Stomach (tissue), 4 donors: ENCODE measurements at regions not wholly inside any gene's neighbourhood (a gene's known extent, or its start where the extent isn't known, plus 50 kb on each side); places are given as distances from the start of the nearest gene placed in this dataset.

Source experiments
- POLR2A ChIP-seq, 4 donors: fragments of 450-650 bp; IDR thresholded peaks; one replicate each; pipeline ENCODE4 v1.6.1; 2016; ENCODE audit warnings: antibody characterized with exemption in 4 of 4, control low read depth in 2 of 4, mild to moderate bottlenecking in 1 of 4, moderate library complexity in 1 of 4
- TF ChIP-seq, protein P1 (sequence below), 7 experiments: fragments of 450-650 bp in 4 of 7; fragments of 200-600 bp in 3 of 7; sonication (generic) in 3 of 7; IDR thresholded peaks; one replicate each; pipeline ENCODE4 v1.5.1; 2016 to 2019; ENCODE audit warnings: antibody characterized with exemption in 7 of 7, control low read depth in 2 of 7, mild to moderate bottlenecking in 1 of 7

GRCh38 chr11:134510233-134511040 is 98.4 kb upstream of the B3GAT1 start:
- TF ChIP-seq, protein P1, sequence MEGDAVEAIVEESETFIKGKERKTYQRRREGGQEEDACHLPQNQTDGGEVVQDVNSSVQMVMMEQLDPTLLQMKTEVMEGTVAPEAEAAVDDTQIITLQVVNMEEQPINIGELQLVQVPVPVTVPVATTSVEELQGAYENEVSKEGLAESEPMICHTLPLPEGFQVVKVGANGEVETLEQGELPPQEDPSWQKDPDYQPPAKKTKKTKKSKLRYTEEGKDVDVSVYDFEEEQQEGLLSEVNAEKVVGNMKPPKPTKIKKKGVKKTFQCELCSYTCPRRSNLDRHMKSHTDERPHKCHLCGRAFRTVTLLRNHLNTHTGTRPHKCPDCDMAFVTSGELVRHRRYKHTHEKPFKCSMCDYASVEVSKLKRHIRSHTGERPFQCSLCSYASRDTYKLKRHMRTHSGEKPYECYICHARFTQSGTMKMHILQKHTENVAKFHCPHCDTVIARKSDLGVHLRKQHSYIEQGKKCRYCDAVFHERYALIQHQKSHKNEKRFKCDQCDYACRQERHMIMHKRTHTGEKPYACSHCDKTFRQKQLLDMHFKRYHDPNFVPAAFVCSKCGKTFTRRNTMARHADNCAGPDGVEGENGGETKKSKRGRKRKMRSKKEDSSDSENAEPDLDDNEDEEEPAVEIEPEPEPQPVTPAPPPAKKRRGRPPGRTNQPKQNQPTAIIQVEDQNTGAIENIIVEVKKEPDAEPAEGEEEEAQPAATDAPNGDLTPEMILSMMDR (IDR thresholded peaks at IDR 0.05): no peak
- no peak for TF ChIP-seq POLR2A (IDR thresholded peaks at IDR 0.05)
